ENCODE measurements at regions not wholly inside any gene's neighbourhood (a gene's known extent, or its start where the extent isn't known, plus 50 kb on each side); places are given as distances from the start of the nearest gene placed in this dataset.

DNA sequence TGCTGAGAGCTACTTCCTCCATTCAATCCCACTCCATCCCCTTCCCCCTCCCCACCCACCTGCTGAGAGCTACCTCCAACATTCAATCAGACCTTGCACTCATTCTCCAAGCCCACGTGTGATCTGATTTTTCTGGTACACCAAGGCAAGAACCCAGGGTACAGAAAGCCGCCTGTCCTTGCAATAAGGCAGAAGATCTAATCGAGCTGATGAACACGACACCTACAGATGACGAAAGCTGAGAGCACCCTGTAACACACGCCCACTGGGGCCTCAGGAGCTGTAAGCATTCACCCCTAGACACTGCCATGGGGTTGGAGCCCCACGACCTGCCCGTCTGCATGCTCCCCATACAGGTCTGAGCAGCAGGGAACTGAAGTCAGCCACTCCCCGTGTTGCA is 58.3 kb downstream of the TRIML1 start:
- no peak for DNase-seq (ENCODE audit: low read depth)

DNA sequence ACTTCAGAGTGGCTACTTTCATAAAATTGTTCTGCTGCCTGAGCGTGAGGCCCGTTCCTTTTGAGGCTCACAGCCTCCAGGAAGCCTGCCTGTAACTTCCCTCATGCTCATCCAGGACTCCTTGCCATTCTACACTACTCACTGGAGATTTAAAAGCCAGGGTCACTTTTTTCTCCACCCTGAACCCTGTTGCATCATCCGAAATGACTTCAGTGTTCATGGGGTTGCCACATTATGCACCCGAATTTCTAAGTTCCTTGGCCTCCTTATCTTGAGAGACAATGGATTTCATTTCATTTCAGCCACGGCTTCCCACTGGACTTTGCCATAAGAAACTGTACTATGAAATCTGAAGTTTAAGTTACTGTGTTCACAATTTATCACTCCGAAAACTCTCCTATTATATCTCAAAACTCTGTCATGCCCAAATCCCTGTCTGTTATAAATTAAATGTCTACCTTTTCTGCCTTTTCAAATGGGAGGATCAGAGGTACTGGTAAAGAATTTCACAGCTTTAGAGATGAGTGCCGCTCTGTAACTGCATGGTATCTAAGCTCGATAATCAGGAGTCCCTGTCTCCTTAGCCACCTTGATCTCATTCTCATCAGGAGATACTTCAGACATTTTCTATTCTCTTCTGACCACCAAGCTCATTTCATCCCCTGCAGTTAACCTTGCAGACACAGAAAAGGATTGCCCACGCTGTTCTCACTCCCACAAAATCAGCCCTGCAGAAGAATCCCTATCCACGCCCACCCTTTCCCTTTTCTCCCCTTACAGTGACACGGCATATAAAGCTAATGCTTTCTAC is 59.9 kb downstream of the TRIML1 start:
- DNase-seq (ENCODE audit: low read depth) = no peak

DNA sequence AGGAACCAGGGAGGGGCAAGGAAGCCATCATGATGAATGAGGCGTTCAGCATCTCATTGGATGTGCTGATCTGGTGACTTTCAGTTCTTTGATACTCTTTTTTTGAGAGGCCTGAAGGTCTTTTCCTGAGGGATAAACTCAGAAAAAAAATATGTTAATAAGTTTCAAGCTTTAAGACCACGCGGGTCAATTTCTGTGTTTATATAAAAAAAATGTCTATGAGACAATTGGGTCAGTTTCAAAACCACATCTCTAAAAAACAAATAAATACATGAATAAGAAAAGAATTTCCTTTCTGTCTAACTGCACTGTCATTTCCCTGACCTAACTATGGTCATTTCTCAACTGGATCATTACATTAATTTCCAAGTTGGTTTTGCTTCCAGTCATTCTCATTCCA is 62.6 kb downstream of the TRIML1 start:
- no peak for DNase-seq (ENCODE audit: low read depth)

DNA sequence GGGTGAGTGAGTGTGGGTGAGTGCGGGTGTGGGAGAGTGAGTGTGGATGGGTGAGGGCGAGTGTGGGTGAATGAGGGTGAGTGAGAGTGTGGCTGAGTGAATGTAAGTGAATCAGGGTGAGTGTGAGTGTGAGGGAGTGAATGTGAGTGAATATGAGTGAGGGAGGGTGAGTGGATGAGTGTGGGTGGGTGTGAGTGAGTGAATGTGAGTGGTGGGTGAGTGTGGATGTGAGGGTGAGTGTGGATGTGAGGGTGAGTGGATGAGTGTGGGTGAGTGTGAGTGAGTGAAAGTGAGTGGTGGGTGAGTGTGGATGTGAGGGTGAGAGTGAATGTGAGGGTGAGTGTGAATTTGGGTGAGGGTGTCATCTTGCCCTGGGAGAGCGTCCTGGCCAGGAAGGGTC is 67.5 kb downstream of the TRIML1 start:
- DNase-seq (ENCODE audit: low read depth) = no peak

DNA sequence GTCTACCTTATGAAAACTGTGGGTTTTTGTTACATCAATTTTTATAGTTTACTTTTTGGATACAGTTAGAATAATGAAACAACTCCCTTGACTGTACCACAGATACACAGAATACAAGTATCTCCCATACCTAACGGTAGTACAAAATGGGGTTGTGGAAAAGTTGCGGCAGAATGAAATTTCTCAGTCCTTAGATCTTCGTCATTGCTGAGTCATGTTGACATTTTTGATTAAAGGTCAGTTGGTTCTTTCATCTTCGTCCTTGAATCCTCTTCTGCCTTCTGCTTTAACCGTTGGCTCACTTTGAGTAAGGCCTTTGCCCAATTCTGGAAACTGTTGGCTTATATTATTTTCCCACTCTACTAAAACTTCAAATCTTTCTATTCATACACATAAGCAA is 75.6 kb downstream of the TRIML1 start:
- no peak for DNase-seq (ENCODE audit: low read depth)

DNA sequence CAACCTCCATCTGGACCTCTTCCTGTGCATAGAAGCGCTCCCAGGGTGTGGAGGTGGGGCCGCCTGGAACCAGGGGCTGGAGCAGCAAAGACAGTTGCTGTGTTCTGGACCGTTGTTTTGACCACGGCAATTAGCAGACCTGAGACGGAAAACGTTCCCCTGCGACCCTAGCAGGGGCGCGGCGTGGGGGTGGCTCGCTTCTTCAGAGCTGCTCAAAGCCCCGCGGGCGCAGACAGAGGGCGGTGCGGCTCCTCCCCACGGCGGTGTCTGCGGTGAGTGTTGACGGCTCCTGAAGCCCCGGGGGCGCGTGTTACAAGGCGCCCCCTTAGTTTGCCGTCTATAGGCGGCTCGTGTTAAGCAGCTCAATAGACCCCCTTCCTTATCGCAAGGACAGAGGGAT is 79.2 kb downstream of the TRIML1 start:
- no peak for DNase-seq (ENCODE audit: low read depth)

DNA sequence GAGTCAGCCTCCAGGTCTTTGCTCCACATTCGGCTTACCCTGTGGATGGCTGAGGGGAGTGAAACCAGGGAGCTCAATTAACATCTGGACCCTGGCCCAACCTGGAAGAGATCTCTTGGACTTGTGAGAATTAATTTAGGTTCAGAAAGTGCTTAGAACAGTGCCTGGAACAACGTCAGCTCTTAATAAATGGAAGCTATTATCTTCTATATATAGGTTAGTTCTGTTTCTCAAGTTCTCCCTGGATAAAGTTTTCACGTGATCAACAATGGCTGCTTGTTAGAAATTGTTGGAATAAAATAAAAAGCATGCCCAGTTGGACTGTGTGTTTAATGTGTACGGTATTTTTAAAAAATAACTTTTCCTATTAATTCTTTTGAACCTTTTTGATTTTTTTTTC is 80.8 kb downstream of the TRIML1 start:
- DNase-seq (ENCODE audit: low read depth) = no peak

DNA sequence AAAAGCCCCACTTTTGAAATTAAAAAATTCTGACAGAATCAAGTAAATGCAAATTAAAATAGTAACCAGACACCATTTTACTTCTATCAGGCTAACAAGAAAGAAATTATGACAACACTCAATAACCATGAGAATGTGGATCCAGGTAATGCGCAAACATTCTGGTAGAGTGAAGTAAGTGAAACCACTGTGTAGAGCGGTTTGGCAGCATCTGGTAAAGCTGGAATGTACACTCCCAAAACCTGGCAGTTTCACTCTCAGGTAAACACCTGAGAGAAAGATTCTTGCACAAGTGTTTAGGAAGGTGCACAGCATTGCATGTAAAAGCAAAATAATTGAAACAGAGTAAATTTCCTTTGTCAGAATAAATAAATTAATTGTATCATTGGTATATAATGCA is 81.8 kb downstream of the TRIML1 start:
- no peak for DNase-seq (ENCODE audit: low read depth)

DNA sequence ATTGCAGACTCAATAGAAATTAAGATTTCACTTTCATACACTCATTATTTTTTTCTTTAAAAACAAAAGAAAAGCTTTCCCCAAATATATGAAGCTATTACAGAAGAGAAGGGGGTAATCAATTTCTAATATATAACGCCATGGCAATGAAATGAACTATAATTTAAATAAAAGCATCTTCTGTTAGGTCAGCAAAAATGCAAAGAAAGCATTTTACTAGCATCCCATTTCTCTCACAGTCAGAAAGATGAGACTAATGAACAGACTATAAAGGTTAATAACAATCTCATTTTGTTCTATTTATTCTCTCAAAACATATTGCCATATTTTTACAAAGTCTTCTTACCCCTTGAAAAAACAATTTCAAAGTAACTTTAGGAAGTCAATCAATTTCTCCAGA is 89.0 kb downstream of the TRIML1 start:
- DNase-seq (ENCODE audit: low read depth) = no peak

DNA sequence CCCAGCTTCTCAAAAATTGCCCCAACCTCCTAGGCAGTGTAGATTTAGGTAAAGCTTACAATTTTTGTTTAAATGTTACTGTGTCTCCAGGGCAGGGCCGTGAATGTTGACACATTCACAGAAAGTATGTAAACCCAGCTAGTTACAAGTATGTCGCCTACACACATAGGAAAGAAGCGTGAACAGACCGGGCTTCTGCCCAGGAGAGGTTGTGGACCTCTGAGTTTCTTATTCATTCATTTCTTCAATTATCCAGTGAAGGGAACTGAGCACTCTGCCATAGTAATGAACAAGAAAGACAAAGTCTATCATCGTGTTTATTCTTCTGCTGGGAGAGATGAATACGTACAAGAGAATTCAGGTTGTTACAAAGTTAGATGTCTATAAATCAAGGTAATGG is 93.2 kb downstream of the TRIML1 start:
- DNase-seq (ENCODE audit: low read depth) = no peak

DNA sequence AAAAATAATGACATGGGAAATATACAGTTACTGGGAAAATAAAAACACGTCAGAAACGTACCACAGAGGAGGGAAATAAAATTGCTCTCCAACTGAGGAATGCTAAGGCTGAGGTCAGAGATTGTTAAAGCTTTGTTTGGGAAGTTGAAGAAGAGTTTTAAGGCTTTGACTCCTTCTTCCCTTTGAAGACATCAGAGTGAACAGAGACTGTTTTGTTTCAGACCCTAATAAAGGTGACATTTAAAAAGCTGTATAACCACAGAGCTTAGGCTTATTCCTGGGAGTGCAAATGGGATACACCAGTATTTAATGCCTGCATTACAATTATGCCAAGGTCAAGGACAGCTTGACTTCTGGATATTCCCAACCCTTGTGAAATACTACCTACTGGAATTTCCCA is 102.8 kb downstream of the TRIML1 start:
- DNase-seq (ENCODE audit: low read depth) = no peak

DNA sequence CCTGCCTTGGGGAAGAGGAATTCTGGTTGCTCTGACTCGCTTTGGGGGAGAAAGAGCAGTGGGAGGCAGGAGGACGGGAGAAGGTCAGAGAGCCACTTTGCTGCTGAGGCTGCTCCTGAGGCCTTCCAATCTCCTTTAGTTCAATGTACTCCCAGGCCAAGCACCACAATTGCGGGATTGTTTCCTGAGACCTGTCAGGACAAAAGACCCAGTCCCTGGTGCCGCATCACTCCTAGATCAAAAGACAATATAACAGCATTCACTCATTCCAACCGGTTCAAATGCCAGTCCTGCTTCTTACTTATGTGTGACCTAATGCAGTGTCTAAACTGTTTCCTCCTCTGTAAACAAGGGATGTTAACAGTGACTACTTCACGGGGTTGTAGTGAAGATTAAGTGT is 106.4 kb downstream of the TRIML1 start:
- DNase-seq (ENCODE audit: low read depth) = no peak

DNA sequence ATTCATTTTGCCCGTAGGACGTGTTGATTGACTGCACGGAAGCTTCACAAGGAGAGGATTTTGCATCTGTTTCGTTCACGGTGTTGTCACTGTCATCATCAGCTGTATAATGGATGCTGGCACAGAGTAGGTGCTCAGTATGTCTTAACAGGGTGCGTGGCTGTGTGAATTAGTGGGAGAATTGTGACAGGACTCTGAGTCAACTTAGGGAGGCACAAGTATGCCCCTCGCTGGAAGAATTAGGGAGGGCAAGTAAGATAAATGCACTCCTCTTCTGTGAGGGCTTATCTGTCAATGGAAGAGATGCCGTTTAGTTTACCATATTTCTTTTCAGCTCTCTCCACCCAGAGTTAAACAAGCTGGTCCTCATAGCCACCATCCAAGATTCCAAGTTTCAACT is 107.2 kb downstream of the TRIML1 start:
- no peak for DNase-seq (ENCODE audit: low read depth)

DNA sequence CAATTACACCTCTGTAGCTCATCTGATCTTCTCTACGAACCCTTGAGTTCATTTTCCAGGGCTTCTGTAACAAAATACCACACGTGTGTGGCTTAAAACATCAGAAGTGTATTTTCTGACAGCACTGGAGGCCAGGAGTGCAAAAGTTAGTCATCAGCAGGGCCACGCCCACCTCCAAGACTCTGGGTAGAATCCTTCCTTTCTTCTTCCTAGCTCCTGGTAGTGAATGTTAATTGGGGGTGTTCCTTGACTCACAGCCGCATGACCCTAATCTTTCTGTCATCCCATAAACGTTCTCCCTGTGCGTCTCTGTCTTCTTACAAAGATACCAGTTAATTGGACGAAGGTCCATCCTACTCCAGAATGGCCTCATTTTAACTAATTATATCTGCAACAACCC is 115.0 kb downstream of the TRIML1 start:
- no peak for DNase-seq (ENCODE audit: low read depth)

DNA sequence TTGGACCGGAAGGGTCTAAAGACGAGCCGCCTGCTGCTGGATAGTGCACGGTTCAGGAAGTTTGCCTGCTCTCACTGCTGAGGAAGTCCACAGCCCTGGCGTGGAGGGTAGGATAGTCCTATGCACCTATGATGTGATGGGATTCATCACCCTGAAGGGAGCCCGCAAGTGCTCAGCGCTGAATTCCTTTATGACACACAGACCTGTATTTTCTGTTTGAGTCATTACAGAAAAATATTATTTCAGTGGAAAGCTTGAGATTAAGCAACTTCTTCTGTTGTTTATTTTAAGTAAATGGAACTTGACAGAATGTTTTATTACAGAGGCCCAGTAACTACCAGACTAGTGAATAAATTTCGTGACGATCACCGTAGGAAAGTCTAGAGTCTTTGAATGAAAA is 123.2 kb downstream of the TRIML1 start:
- DNase-seq (ENCODE audit: low read depth) = no peak

DNA sequence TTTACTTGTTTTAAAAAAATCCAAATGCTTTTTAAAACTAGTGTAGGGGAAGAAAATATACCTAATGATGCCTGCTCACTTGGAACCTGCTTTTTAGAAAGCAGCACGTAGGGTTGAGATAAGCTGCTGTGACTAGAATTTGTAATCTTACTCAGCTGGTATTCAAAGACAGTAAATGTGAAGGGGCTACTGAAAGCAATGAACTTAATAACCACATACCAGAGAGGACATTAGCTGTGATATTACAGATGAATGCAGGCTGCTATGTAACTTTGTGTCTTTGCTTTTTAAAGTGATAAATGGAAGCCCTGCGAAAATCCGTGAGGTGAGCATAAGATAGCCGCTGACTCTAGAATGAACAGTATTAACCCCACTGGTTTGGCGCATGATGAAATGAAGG is 124.1 kb downstream of the TRIML1 start:
- no peak for DNase-seq (ENCODE audit: low read depth)

DNA sequence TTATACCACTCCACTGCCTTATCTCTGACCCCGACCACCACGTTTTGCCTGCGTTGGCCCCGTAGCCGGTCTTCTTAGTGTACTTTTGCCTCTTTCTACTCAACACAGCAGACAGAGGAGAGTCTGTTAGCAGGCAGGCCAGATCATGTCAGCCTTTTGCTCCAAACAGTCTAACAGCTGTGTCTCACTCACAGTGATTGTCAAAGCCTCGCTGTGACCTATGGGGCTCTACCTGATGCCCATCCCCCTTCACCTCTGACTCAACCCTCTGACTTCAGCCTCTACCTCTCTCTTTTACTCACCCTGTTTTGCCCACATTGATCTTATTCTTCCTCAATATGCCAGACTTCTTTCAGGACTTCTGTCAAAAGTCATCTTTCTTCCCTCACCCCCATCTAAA is 127.1 kb downstream of the TRIML1 start:
- no peak for DNase-seq (ENCODE audit: low read depth)

DNA sequence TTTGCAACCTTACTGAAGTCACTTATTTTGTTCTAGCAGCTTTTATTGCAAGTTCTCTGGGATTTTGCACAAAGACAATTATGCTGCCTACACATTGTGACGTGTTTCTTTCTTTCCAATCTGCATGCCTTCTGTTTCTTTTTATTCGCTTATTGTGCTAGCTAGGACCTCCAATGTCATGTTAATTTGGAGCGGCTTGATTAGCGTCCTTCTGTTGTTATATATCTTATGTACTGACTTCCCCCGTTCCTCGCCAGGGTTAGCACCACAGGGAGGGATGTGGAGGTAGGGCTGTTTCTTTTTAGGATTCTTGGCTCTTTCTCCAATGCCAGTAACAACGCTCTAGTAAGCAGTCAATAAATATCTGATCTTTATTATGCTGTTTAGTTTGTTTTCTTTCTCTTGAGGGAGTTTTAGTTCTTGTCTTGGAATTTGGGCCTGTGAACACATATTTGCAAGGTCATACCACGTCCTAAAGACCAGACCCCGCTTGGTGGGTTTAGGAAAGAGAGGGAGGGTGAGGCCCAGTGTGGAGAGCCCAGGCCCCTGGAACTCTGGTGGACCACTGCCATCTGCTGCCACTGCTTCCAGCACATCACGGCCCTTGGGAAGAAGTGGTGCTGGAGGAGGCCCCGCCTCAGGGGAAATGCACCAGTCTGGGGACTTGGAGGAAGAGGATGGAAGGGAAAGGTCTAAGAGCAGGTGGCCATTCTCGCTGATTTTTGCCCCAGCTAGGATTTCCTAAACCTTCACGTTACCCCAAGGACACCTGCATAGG is 129.1 kb downstream of the TRIML1 start:
- DNase-seq (ENCODE audit: low read depth) = no peak

DNA sequence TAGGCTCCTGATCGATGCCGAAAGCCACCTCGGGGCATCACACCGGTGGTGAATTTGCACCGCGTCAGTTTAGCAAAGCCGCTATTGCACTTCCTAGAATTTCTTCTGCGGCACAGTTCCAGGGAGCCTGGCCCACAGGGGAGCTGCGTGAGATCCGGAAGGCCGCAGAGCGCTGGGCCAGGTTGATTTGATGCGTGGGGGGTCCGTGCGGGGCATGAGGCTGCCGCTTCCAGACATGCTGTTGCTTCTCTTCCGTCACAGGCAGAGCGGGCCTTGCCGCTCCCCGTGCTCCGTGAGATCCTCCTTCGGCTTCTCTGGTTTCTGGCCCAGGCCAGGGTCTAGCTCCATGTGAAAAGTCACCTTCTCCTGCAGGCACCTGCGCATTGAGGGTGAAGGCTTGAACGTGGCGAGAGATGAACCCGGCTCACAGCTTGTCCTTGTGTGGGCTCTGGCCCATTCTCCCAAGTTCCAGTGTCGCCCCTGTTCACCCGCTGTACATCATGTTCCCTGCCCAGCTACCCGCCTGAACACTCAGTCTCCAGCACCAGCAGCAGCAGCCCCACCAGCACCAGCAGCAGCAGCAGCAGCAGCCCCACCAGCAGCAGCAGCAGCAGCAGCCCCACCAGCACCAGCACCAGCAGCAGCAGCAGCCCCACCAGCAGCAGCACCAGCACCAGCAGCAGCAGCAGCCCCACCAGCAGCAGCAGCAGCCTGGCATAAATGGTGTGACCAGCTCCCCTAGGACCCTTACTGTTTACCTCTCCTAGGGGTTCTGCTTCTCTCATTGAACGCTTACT is 131.2 kb downstream of the TRIML1 start:
- DNase-seq (ENCODE audit: low read depth) = no peak

DNA sequence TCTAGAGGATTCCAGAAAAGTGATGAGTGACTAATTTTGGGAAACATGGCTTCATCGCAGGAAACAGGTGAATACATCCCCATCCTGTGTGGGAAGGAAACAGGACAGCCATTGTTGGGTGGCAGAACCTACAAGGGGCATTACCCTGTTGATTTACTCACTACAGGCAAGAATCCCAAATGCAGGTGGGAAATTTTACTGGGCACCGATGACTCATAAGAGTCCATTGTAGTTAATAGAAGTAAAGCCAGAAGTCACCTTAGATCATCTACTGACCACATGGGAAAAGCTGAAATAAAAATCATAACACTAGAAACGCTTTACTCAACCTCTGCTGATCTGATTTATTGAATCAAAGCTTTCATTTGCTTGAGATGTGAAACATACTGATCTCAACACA is 136.4 kb downstream of the TRIML1 start:
- no peak for DNase-seq (ENCODE audit: low read depth)

DNA sequence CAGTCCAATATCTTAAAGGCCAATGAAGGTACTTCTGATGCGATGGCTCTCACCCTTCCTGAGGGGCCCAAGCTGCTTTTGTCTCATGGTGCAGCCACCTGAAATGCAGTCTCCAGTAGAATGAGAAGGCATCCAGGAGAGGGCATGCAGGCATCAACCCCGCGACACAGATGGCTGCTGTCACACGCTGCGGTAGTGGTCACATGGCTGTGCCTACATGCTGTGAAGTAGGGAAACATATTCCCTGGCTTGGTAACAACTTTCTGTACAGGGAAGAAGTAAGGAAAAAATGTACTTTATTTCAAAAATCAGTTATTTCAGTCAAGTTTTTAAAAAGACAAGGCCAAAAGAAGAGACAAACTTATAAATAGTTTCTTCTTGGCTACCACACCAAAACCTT is 139.9 kb downstream of the TRIML1 start:
- DNase-seq (ENCODE audit: low read depth) = no peak

DNA sequence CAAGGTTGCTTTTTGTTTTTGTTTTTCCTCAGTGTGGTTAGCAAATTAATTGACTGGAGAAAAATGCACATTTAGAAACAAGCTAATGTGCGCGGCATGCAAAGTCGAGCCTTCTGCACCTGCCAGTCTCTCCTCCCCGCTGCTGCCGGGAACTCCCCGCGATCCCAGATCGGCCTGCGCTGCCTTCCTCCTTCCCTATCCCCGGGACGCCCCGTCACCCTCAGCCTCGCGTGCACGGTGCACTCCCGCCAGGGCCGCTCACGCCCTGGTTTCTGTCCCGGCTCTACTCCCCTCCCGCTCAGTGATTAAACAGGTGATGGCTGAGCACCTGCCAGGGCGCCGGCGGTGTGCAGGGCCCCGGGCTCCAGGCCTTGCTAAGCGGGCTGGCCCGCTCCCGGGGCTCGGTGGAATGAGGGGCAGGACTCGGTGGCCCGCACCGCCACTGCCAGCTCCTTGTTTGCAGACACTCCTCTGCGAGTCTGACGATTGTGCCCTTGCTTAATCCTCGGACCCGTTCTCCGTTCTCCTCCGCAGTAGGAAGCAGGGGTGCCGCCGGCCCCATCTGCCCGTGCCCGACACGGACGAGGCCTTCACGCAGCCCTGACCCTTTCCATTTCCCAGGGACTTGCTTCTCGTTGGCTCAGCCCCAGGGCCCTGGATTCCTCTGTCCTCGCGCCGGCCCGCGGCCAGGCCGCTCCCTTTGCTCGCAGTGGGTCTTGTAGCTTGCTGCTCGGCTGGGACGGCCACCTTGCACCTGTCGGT is 143.4 kb downstream of the TRIML1 start:
- DNase-seq (ENCODE audit: low read depth) = no peak

Measured in fibroblast of the conjunctiva (primary cell).